ENCODE measurements at regions not wholly inside any gene's neighbourhood (a gene's known extent, or its start where the extent isn't known, plus 50 kb on each side); places are given as distances from the start of the nearest gene placed in this dataset.

DNA sequence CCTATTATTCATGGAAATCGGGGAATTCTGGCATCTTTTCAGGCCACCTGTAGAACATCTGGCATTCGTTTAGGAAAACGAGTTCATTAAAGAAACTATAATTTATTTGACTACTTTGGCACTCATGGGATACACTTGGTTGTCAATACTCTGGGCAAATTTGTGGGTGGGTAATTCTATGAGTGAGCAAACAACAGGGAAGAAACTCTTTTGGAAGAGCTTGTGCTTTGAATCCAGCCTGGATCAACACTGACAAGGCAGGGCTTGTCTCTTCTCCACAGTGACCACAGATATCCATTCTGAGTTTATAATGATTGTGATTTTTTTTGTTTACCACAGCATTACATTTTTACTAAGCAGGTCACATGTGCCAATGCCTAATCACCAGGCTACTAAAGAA is 394.7 kb downstream of the THBS2 start:
- no peak for TF ChIP-seq CEBPB (IDR thresholded peaks at IDR 0.05)
- TF ChIP-seq RAD21 (IDR thresholded peaks at IDR 0.05; ENCODE audit: low read depth) = no peak
- TF ChIP-seq FOXM1 (IDR thresholded peaks at IDR 0.05; ENCODE audit: borderline replicate concordance, low read depth) = no peak
- no peak for TF ChIP-seq EP300 (IDR thresholded peaks at IDR 0.05; ENCODE audit: borderline replicate concordance)
- TF ChIP-seq YY1 (IDR thresholded peaks at IDR 0.05; ENCODE audit: low read depth) = no peak
- no peak for TF ChIP-seq ZBTB7A (IDR thresholded peaks at IDR 0.05; ENCODE audit: low read depth)
- TF ChIP-seq, protein P1, sequence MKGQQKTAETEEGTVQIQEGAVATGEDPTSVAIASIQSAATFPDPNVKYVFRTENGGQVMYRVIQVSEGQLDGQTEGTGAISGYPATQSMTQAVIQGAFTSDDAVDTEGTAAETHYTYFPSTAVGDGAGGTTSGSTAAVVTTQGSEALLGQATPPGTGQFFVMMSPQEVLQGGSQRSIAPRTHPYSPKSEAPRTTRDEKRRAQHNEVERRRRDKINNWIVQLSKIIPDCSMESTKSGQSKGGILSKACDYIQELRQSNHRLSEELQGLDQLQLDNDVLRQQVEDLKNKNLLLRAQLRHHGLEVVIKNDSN (IDR thresholded peaks at IDR 0.05) = no peak
- TF ChIP-seq CREB1 (IDR thresholded peaks at IDR 0.05; ENCODE audit: low read depth) = no peak
- TF ChIP-seq TEAD4 (IDR thresholded peaks at IDR 0.05) = no peak
- TF ChIP-seq, protein P2, sequence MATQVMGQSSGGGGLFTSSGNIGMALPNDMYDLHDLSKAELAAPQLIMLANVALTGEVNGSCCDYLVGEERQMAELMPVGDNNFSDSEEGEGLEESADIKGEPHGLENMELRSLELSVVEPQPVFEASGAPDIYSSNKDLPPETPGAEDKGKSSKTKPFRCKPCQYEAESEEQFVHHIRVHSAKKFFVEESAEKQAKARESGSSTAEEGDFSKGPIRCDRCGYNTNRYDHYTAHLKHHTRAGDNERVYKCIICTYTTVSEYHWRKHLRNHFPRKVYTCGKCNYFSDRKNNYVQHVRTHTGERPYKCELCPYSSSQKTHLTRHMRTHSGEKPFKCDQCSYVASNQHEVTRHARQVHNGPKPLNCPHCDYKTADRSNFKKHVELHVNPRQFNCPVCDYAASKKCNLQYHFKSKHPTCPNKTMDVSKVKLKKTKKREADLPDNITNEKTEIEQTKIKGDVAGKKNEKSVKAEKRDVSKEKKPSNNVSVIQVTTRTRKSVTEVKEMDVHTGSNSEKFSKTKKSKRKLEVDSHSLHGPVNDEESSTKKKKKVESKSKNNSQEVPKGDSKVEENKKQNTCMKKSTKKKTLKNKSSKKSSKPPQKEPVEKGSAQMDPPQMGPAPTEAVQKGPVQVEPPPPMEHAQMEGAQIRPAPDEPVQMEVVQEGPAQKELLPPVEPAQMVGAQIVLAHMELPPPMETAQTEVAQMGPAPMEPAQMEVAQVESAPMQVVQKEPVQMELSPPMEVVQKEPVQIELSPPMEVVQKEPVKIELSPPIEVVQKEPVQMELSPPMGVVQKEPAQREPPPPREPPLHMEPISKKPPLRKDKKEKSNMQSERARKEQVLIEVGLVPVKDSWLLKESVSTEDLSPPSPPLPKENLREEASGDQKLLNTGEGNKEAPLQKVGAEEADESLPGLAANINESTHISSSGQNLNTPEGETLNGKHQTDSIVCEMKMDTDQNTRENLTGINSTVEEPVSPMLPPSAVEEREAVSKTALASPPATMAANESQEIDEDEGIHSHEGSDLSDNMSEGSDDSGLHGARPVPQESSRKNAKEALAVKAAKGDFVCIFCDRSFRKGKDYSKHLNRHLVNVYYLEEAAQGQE (IDR thresholded peaks at IDR 0.05; ENCODE audit: low read depth) = no peak
- no peak for TF ChIP-seq NFIC (IDR thresholded peaks at IDR 0.05)
- no peak for TF ChIP-seq EGR1 (IDR thresholded peaks at IDR 0.05)
- TF ChIP-seq, protein P3, sequence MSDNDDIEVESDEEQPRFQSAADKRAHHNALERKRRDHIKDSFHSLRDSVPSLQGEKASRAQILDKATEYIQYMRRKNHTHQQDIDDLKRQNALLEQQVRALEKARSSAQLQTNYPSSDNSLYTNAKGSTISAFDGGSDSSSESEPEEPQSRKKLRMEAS (IDR thresholded peaks at IDR 0.05) = no peak
- no peak for TF ChIP-seq TAF1 (IDR thresholded peaks at IDR 0.05; ENCODE audit: low read depth)
